Epithelial cell of esophagus (primary cell): ENCODE measurements at regions not wholly inside any gene's neighbourhood (a gene's known extent, or its start where the extent isn't known, plus 50 kb on each side); places are given as distances from the start of the nearest gene placed in this dataset.

ENCODE experiments used
- DNase-seq: peaks from one replicate; pipeline ENCODE4 v3.0.0; 2010; ENCODE audit warnings: low read depth
- H3K4me3 ChIP-seq: 2 replicates; pipeline ENCODE4 v1.5.1; 2011; ENCODE audit warnings: mild to moderate bottlenecking, low read length, control low read depth
- TF ChIP-seq, protein P1 (sequence below): IDR thresholded peaks from 2 replicates; pipeline ENCODE4 v1.5.1; 2011; ENCODE audit warnings: low read depth, mild to moderate bottlenecking, low read length, control low read depth, inconsistent platforms; ENCODE audit not compliant: insufficient read depth; ENCODE audit errors: missing control alignments

DNA sequence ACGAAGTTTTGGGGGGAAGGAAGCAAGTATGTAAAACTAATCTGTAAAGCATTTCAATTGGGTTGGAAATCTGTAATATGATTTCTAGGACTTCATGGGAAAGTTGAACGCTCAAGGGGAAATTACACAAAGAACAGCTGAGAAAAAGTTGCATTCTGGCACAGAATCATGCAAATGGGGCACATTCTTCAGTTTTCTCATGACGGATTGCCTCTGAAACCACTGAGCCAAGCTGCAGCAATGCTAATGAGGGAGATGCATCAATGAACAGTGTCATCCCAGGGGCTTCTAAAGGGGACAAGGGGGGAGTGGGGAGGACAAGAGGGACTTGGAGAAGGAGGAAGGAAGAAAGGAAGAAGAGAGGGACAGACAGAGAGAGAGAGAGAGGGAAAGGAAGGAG, 291.4 kb upstream of the ATP11B start:
- TF ChIP-seq, protein P1, sequence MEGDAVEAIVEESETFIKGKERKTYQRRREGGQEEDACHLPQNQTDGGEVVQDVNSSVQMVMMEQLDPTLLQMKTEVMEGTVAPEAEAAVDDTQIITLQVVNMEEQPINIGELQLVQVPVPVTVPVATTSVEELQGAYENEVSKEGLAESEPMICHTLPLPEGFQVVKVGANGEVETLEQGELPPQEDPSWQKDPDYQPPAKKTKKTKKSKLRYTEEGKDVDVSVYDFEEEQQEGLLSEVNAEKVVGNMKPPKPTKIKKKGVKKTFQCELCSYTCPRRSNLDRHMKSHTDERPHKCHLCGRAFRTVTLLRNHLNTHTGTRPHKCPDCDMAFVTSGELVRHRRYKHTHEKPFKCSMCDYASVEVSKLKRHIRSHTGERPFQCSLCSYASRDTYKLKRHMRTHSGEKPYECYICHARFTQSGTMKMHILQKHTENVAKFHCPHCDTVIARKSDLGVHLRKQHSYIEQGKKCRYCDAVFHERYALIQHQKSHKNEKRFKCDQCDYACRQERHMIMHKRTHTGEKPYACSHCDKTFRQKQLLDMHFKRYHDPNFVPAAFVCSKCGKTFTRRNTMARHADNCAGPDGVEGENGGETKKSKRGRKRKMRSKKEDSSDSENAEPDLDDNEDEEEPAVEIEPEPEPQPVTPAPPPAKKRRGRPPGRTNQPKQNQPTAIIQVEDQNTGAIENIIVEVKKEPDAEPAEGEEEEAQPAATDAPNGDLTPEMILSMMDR, result no peak
- DNase-seq, result no peak

GRCh38 chr3:182503401-182503800, 289.9 kb upstream of the ATP11B start:
- H3K4me3 ChIP-seq, result no peak overlapping the region
- TF ChIP-seq, protein P1, result no peak
- DNase-seq, result no peak

More for the DNA sequence above, 291.4 kb upstream of the ATP11B start:
- H3K4me3 ChIP-seq, result no peak overlapping the region

DNA sequence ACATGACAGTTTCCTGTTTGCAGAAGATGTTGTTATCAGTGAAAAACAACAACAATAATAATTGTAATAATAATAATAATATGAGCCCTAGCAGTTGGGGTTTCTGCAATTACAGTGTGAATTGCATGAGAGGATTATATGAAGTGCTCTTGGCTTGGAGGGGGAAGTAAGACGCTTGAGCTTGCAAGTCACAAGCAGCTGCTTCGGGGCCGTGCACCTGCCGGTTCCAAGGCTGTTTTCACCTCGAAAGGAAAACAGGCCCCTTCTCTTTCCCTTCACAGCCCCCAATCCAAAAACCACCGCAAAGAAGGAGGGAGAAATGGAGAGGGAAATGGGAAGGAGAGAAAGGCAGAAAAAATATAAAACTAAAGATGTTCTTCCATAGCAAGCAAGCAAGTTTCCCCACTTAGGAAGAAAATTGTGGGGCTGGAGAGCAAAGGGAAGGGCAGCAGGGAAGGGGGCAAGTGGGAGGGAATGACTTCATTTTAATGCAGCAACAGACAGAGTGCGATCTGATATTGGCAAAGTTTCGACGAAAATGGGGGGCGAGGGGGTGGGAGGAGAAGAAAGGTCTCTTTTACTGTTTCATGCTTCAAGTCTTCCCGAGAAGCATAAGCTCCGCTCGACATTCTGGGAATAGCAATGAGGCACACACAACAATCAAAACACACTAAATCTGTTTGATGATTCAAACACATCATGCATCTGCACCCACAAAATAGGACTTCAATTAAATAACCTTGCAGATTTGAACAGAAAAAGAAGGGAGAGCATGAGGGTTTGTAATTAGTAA, 284.2 kb upstream of the ATP11B start:
- no peak for DNase-seq
- TF ChIP-seq, protein P1, result no peak
- H3K4me3 ChIP-seq, result no peak overlapping the region

DNA sequence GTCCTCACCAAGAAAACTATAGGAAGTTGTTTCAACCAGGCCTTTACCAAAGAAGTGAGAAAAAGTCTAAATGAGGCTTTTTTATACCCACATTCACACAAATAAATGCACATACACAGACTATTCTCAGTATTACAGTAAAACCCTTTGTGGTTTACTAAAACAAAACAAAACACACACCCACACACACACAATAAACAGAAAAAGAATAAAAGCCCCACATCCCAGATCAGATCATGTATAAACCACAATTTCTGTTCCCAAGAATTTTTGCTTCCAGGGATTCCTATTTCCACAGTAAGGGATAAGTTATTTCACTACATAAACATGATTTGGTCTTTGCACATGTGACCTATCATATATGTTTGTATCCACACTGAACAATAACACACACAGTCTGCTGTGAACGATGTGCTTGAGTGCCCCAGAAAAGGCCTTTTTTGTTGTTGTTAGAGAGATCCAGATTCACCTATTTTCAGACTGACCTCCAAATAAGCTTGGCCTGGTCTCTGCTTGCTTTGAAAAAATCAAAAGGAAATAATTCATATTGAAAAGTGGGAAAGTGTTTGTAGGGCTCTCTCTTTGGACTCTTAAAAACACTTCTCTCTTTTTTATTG, 283.4 kb upstream of the ATP11B start:
- H3K4me3 ChIP-seq, result no peak overlapping the region
- TF ChIP-seq, protein P1, result no peak
- DNase-seq, result no peak

DNA sequence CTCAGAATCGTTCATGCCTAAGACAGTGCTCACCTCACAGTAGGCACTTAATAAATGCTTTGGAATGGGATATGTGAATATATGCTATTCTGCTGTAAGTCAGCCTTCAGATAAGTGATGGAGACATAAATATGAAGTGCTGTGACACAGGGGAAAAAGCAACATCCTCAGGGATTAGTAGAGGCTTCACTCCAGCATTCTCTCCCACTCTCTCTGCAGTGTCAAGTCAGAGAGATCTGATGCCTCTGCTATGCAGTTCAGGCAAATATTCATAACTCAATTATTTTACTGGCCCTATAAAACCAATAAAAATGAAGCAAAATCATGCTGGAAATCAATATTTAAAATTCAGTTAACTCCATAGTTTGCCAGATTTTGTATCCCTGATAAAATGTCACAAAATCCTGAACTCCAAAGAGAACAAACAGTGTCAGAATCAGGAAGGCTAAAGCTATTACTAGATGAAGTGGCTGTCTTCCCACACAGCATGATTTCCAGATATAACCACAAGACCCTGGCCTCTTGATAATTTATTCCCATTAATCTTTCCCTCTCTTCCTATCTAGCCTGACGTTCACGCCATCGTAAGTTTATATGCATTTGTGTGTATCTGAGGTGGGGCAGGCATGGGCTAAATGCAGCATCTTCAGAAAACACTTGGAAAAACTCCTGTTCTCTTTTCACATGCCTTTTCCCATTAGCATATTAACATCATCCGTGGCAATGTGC, 278.9 kb upstream of the ATP11B start:
- TF ChIP-seq, protein P1, result no peak
- H3K4me3 ChIP-seq, result no peak overlapping the region
- DNase-seq, result no peak

GRCh38 chr3:182516597-182517336, 276.5 kb upstream of the ATP11B start:
- DNase-seq, result no peak
- TF ChIP-seq, protein P1, result no peak
- no peak overlapping the region for H3K4me3 ChIP-seq
